PC-3 (cell line): ENCODE measurements at regions not wholly inside any gene's neighbourhood (a gene's known extent, or its start where the extent isn't known, plus 50 kb on each side); places are given as distances from the start of the nearest gene placed in this dataset.

Source experiments
- EZH2 ChIP-seq: fragments of 300-600 bp; sonication (generic); IDR thresholded peaks from one replicate; pipeline ENCODE4 v1.6.1; 2017; ENCODE audit warnings: antibody characterized with exemption, mild to moderate bottlenecking, low read length; ENCODE audit not compliant: unreplicated experiment
- EZH2phosphoT487 ChIP-seq: fragments of 300-600 bp; sonication (generic); IDR thresholded peaks from 2 replicates; pipeline ENCODE4 v1.6.1; 2018; ENCODE audit warnings: mild to moderate bottlenecking, antibody characterized with exemption, low read length, borderline replicate concordance
- TF ChIP-seq, protein P1 (sequence below): fragments of 300-600 bp; sonication (generic); conservative IDR thresholded peaks from 2 replicates; pipeline ENCODE4 v1.5.1; 2017; ENCODE audit warnings: antibody characterized with exemption, low read depth, mild to moderate bottlenecking, low read length

DNA sequence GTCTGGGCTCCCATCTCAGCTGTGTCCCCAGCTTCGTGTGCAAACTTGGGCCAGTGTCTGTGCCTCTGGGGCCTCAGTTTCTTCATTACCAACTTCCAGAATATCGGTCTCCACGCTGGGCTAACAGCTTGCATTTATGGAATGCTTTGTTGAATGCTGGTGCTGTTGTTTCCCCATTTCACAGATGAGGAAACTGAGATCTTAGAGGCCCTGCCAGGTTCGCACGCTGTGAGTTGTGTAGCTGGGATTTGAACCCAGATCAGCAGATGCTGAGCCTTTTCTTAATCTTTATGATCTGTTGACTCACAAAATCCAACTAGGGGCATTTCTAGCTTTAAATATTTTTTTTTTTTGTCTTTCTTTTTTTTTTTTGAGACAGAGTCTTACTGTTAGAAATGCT is 101.5 kb upstream of the STX18 start:
- TF ChIP-seq, protein P1, sequence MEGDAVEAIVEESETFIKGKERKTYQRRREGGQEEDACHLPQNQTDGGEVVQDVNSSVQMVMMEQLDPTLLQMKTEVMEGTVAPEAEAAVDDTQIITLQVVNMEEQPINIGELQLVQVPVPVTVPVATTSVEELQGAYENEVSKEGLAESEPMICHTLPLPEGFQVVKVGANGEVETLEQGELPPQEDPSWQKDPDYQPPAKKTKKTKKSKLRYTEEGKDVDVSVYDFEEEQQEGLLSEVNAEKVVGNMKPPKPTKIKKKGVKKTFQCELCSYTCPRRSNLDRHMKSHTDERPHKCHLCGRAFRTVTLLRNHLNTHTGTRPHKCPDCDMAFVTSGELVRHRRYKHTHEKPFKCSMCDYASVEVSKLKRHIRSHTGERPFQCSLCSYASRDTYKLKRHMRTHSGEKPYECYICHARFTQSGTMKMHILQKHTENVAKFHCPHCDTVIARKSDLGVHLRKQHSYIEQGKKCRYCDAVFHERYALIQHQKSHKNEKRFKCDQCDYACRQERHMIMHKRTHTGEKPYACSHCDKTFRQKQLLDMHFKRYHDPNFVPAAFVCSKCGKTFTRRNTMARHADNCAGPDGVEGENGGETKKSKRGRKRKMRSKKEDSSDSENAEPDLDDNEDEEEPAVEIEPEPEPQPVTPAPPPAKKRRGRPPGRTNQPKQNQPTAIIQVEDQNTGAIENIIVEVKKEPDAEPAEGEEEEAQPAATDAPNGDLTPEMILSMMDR = no peak
- TF ChIP-seq EZH2 = no peak
- TF ChIP-seq EZH2phosphoT487 = no peak
